ENCODE measurements at regions not wholly inside any gene's neighbourhood (a gene's known extent, or its start where the extent isn't known, plus 50 kb on each side); places are given as distances from the start of the nearest gene placed in this dataset.
"Not testable (repeated sequence)": the region's sequence is repeated elsewhere in the genome, so short reads cannot be mapped to it uniquely, and the experiment has no call there.

GRCh38 chr7:126005064-126005463, 1075.4 kb upstream of the POT1 start:
- no peak for DNase-seq

DNA sequence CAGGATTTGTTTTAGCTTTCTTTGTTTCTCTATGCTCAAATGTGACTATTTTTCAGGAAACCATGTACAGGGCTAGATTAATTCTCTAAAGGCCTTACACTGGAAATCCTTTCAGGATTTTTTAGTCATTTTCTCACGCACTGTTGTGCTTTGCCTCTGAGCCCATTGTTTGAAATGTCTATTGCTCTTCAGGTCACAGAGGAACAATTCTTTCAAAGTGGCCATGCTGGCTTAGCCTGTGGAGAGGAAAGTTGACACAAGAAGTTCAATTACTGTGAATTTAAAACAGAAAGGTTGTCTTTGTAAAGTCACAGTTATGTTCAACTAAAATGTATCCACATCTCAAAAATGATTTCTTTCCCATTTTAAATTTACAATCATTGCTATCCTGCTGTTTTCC, 1071.7 kb upstream of the POT1 start:
- DNase-seq: no peak

GRCh38 chr7:125984795-125985194, 1055.2 kb upstream of the POT1 start:
- no peak for DNase-seq

DNA sequence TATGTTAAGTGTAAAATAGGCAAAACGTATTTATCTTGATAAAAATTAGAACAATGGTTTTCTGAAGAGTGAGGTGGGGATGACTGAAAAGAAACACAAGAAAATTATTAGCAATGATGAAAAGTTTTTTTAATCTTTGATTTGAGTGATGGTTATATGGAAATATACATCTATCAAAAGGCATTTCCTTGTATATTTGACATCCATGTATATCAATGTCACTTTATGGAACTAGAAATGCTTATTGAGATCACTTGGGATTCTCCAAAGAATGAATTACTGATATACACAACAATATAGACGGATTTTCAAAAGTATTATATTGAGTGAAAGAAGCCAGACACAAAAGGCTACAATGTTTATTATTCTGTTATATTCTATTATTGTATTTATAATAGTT, 1042.0 kb upstream of the POT1 start:
- no peak for DNase-seq

GRCh38 chr7:125966278-125967048, 1036.8 kb upstream of the POT1 start:
- no peak for DNase-seq

DNA sequence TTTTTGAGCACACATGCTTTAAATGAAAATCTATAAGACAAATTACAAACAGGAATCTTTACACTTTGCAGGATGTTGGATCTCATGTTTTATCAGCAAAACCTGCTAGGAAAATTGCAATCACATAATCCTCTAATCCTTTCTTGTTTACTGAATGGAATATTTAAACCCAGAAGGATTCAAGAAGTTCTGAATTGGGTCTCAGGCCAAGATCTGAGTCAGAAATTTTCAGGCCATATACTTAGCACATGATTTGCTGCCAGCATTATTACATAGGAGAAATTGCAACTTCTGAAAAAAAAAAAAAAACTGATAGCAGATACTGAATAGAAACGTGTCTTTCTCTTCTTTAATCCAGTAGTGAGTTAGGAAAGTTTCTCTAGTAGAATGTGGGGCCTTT, 1005.3 kb upstream of the POT1 start:
- no peak for DNase-seq

DNA sequence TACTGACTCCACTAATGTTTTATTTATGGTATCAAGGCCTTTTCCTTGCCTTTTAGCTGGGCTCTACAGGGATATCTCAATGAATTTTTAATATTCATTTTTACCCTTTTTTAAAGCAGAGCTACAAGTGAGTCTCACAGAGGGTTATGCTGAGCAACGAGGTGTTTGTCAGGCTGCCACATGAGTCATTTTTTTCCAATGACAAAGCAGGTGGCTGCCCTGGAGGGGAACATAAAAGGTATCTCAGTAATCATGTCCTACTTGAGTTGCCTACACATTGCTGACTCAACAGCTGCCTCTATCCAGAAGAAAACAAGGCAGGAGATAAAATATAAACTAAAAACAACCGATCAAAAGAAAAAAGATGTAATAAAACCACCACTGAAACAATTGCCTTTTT, 1004.9 kb upstream of the POT1 start:
- DNase-seq: no peak

DNA sequence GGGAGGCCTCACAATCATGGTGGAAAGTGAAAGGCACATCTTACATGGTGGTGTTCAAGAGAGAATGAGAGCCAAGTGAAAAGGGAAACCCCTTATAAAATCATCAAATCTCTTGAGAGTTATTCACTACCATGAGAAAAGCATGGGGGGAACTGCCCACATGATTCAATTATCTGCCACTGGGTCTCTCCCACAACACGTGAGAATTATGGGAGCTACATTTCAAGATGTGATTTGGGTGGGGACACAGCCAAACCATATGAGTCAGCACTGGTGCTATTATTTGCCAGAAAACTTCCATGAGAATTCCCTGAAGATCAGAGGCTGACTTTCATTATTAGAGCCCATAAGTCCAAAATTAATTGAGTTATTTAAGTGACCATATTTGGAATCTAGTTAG, 1001.2 kb upstream of the POT1 start:
- DNase-seq: no peak

GRCh38 chr7:125927556-125927955, 997.9 kb upstream of the POT1 start:
- no peak for DNase-seq

- DNase-seq: no peak
Measured at GRCh38 chr7:125926621-125927020, 997.0 kb upstream of the POT1 start.

DNA sequence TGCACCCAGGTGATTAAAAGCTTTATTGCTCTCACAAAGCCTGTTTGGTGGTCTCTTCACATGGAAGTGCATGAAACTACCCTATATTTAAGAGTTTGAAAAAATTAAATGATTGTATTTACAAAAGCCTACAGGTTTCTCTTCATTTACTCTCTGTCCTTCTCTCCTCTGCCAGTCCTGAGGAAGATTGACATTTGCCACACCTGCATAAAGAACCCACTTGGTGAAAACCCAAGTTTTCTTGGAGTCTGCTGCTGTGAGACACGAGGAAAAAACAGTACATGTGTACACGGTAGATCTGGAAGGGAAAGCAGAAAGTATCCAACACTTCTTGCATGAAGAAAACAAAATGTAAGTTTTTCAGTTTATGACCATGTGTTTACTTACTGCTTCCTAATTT, 994.4 kb upstream of the POT1 start:
- DNase-seq: no peak

DNA sequence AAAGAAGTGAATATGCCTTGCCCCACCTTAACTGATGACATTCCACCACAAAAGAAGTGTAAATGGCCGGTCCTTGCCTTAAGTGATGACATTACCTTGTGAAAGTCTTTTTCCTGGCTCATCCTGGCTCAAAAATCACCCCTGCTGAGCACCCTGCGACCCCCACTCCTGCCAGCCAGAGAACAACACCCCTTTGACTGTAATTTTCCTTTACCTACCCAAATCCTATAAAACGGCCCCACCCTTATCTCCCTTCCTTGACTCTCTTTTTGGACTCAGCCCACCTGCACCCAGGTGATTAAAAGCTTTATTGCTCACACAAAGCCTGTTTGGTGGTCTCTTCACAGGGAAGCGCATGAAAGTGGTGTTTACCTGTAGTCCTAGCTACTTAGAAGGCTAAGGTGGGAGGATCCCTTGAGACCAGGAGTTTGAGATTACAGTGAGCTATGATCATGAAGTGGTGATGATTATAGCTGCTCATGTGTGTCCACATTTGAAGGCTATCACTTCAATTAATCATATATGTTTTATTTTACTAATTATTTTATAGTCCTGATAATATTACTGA, 985.8 kb upstream of the POT1 start:
- not testable (repeated sequence) for DNase-seq

- DNase-seq: no peak
Measured at GRCh38 chr7:125908711-125909110, 979.1 kb upstream of the POT1 start.

DNA sequence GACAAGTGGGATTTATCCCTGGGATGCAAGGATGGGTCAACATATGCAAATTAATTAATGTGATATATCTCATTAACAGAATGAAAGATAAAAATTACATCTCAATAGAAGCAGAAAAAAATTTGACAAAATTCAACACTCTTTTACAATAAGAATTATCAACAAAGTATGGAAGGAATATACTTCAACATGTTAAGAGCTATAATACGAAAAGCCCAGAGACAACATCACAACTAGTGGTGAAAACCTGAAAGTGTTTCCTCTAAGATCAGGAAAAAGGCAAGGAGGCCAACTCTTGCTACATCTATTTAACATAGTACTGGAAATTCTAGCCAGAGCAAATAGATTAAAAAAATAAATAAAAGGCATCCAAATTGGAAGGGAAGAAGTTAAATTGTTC, 970.0 kb upstream of the POT1 start:
- DNase-seq: no peak

- DNase-seq: no peak
Measured at GRCh38 chr7:125892434-125892833, 962.8 kb upstream of the POT1 start.

- no peak for DNase-seq
Measured at GRCh38 chr7:125878988-125879387, 949.4 kb upstream of the POT1 start.

GRCh38 chr7:125878235-125878956, 948.8 kb upstream of the POT1 start:
- no peak for DNase-seq

GRCh38 chr7:125877246-125877645, 947.6 kb upstream of the POT1 start:
- DNase-seq: no peak

- DNase-seq: no peak
Measured at GRCh38 chr7:125876431-125876830, 946.8 kb upstream of the POT1 start.

DNA sequence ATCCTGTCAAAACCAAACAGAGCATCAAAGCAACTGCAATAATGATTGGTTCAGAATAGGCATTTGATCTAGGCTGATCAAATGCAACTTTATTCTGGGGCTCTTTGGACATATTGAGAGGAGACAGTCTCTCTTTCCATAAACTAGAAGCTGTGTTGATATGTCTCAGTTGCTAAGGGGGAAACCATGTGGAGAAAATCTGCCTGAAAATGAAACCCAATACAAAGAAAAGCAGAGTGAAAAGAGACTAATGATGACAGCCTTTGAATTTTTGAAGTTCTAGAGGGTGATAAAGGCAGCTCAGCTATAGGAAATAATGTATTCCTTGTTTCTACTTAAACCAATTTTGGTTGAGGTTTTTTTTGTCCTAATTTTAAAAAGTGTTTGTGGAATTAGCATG, 941.8 kb upstream of the POT1 start:
- no peak for DNase-seq

- DNase-seq: no peak
Measured at GRCh38 chr7:125857606-125858005, 928.0 kb upstream of the POT1 start.

- DNase-seq: no peak
Measured at GRCh38 chr7:125848157-125848556, 918.5 kb upstream of the POT1 start.

DNA sequence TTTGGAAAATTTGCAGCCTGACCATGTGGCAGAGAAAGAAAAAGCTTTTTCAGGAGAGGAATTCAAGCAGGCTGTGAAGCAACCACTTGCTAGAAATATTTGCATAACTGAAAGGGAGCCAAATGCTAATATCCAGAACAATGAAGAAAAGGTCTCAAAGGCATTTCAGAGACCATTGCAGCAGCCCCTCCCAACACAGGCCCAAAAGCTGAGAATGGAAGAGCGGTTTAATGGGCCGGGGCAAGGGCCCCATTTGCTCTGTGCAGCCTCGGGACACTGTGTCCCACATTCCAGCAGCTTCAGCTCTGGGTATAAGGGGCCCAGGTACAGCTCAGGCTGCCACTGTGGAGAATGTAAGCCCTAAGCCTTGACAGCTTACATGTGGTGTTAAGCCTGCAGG, 918.1 kb upstream of the POT1 start:
- no peak for DNase-seq

Measured in anterior cingulate cortex (tissue), 58 donors.